ENCODE measurements at regions not wholly inside any gene's neighbourhood (a gene's known extent, or its start where the extent isn't known, plus 50 kb on each side); places are given as distances from the start of the nearest gene placed in this dataset.

- intact Hi-C loops (cut with DNase I) = no loop called here
- H3K36me3 ChIP-seq = no peaks in the 10 kb centered on the region
- TF ChIP-seq CTCF (IDR thresholded peaks at IDR 0.05) (no peak), EP300 (IDR thresholded peaks at IDR 0.05) (no peak), POLR2A (IDR thresholded peaks at IDR 0.05) (no peak), POLR2AphosphoS5 (IDR thresholded peaks at IDR 0.05) (no peak)
- DNase-seq = no peak
- no peak overlapping the region for H3K4me3 ChIP-seq
- no peaks in the 10 kb centered on the region for H3K4me1 ChIP-seq
- peaks cover 0 to 2% (median 0%) of the 10 kb centered on the region in 4 donors for H3K9me3 ChIP-seq
- H3K27ac ChIP-seq = no peak overlapping the region
- 92 to 95% methylated on average over 2 of the region's 2 CpGs for WGBS, 2 donors
- no peaks in the 10 kb centered on the region for H3K27me3 ChIP-seq
Observed at GRCh38 chr7:41053820-41054219, 649.1 kb downstream of the INHBA start.

GRCh38 chr7:41052736-41053135 is 650.2 kb downstream of the INHBA start:
- no peaks in the 10 kb centered on the region for H3K36me3 ChIP-seq
- peaks cover 0 to 2% (median 0%) of the 10 kb centered on the region in 4 donors for H3K9me3 ChIP-seq
- H3K4me3 ChIP-seq = no peak overlapping the region
- DNase-seq = no peak
- intact Hi-C loops (cut with DNase I) = no loop called here
- no peaks in the 10 kb centered on the region for H3K4me1 ChIP-seq
- TF ChIP-seq POLR2AphosphoS5 (IDR thresholded peaks at IDR 0.05) (no peak), CTCF (IDR thresholded peaks at IDR 0.05) (no peak), EP300 (IDR thresholded peaks at IDR 0.05) (no peak), POLR2A (IDR thresholded peaks at IDR 0.05) (no peak)
- no peaks in the 10 kb centered on the region for H3K27me3 ChIP-seq
- 77 to 78% methylated on average over 6 of the region's 6 CpGs for WGBS, 2 donors
- H3K27ac ChIP-seq = no peak overlapping the region

- no peaks in the 10 kb centered on the region for H3K27me3 ChIP-seq
- peaks cover 0 to 2% (median 0%) of the 10 kb centered on the region in 4 donors for H3K9me3 ChIP-seq
- no peaks in the 10 kb centered on the region for H3K36me3 ChIP-seq
- 81 to 86% methylated on average over 3 of the region's 3 CpGs for WGBS, 2 donors
- no peak overlapping the region for H3K27ac ChIP-seq
- no peak overlapping the region for H3K4me3 ChIP-seq
- TF ChIP-seq POLR2AphosphoS5 (IDR thresholded peaks at IDR 0.05) (no peak), EP300 (IDR thresholded peaks at IDR 0.05) (no peak), POLR2A (IDR thresholded peaks at IDR 0.05) (no peak), CTCF (IDR thresholded peaks at IDR 0.05) (no peak)
- no peaks in the 10 kb centered on the region for H3K4me1 ChIP-seq
- DNase-seq = no peak
- intact Hi-C loops (cut with DNase I) = no loop called here
Observed at GRCh38 chr7:41052201-41052600, 650.7 kb downstream of the INHBA start.

GRCh38 chr7:41051535-41051934 is 651.4 kb downstream of the INHBA start:
- peaks cover 0 to 2% (median 0%) of the 10 kb centered on the region in 4 donors for H3K9me3 ChIP-seq
- peak; percentile 64 for DNase-seq
- no peak for TF ChIP-seq CTCF (IDR thresholded peaks at IDR 0.05)
- TF ChIP-seq EP300 (IDR thresholded peaks at IDR 0.05) = no peak
- no peak for TF ChIP-seq POLR2AphosphoS5 (IDR thresholded peaks at IDR 0.05)
- TF ChIP-seq POLR2A (IDR thresholded peaks at IDR 0.05) = no peak
- no peak overlapping the region for H3K27ac ChIP-seq
- 76 to 79% methylated on average over 10 of the region's 10 CpGs for WGBS, 2 donors
- no peaks in the 10 kb centered on the region for H3K27me3 ChIP-seq
- H3K4me1 ChIP-seq = no peaks in the 10 kb centered on the region
- intact Hi-C loops (cut with DNase I) = no loop called here
- H3K4me3 ChIP-seq = no peak overlapping the region
- no peaks in the 10 kb centered on the region for H3K36me3 ChIP-seq

GRCh38 chr7:41051062-41051461 is 651.8 kb downstream of the INHBA start:
- WGBS, 2 donors = 90% methylated on average over 6 of the region's 6 CpGs
- no peak for TF ChIP-seq POLR2A (IDR thresholded peaks at IDR 0.05)
- no peak for TF ChIP-seq CTCF (IDR thresholded peaks at IDR 0.05)
- no peak for TF ChIP-seq EP300 (IDR thresholded peaks at IDR 0.05)
- TF ChIP-seq POLR2AphosphoS5 (IDR thresholded peaks at IDR 0.05) = no peak
- Histone ChIP-seq H3K36me3 (no peaks in the 10 kb centered on the region), H3K27me3 (no peaks in the 10 kb centered on the region), H3K4me3 (no peak overlapping the region), H3K4me1 (no peaks in the 10 kb centered on the region), H3K9me3 (peaks cover 0 to 2% (median 0%) of the 10 kb centered on the region in 4 donors), H3K27ac (no peak overlapping the region)
- intact Hi-C loops (cut with DNase I) = no loop called here
- DNase-seq = no peak

All from sigmoid colon (tissue), 6 donors.